OCI-LY1 (cell line): ENCODE measurements at regions not wholly inside any gene's neighbourhood (a gene's known extent, or its start where the extent isn't known, plus 50 kb on each side); places are given as distances from the start of the nearest gene placed in this dataset.
"Not testable (repeated sequence)": the region's sequence is repeated elsewhere in the genome, so short reads cannot be mapped to it uniquely, and the experiment has no call there.

Source experiments
- H2AFZ ChIP-seq: fragments of 200-600 bp; sonication (generic), shearing (Covaris generic); 2 replicates; pipeline ENCODE4 v1.6.0; 2014; ENCODE audit warnings: antibody characterized with exemption, mild to moderate bottlenecking, low read length
- H3F3A ChIP-seq: fragments of 200-600 bp; sonication (generic), shearing (Covaris generic); 2 replicates; pipeline ENCODE4 v1.6.0; 2014; ENCODE audit warnings: mild to moderate bottlenecking, antibody characterized with exemption, low read length, moderate library complexity; ENCODE audit not compliant: insufficient read depth
- H3K27ac ChIP-seq: fragments of 200-600 bp; sonication (generic); 2 replicates; pipeline ENCODE4 v1.5.1; 2014; ENCODE audit warnings: low read length, mixed run types, mild to moderate bottlenecking, low read depth; ENCODE audit not compliant: poor library complexity, severe bottlenecking
- H3K27me3 ChIP-seq: fragments of 200-600 bp; sonication (generic); 2 replicates; pipeline ENCODE4 v1.6.0; 2014; ENCODE audit warnings: antibody characterized with exemption, mild to moderate bottlenecking, low read length, moderate library complexity; ENCODE audit not compliant: insufficient read depth
- H3K36me3 ChIP-seq: fragments of 200-600 bp; sonication (generic); 2 replicates; pipeline ENCODE4 v1.6.1; 2014; ENCODE audit warnings: mild to moderate bottlenecking, antibody characterized with exemption, low read length, moderate library complexity, mixed read lengths; ENCODE audit not compliant: insufficient read depth
- H3K4me1 ChIP-seq: fragments of 200-600 bp; sonication (generic); 2 replicates; pipeline ENCODE4 v1.5.1; 2014; ENCODE audit warnings: mild to moderate bottlenecking, low read length, moderate library complexity; ENCODE audit not compliant: insufficient read depth, severe bottlenecking
- H3K4me2 ChIP-seq: fragments of 200-600 bp; sonication (generic), shearing (Covaris generic); 2 replicates; pipeline ENCODE4 v1.6.1; 2014; ENCODE audit warnings: low read length
- H3K4me3 ChIP-seq: fragments of 200-600 bp; sonication (generic); 2 replicates; pipeline ENCODE4 v1.5.1; 2014; ENCODE audit warnings: low read length, low read depth, mild to moderate bottlenecking, mixed read lengths; ENCODE audit not compliant: poor library complexity, severe bottlenecking
- H3K79me2 ChIP-seq: fragments of 200-600 bp; shearing (Covaris generic); 2 replicates; pipeline ENCODE4 v1.6.1; 2016; ENCODE audit warnings: mixed run types, low read length, mixed read lengths; ENCODE audit not compliant: insufficient read depth
- H3K9ac ChIP-seq: fragments of 200-600 bp; sonication (generic), shearing (Covaris generic); 2 replicates; pipeline ENCODE4 v1.6.1; 2014; ENCODE audit warnings: mild to moderate bottlenecking, low read length, mixed read lengths
- H3K9me2 ChIP-seq: fragments of 200-600 bp; sonication (generic), shearing (Covaris generic); 2 replicates; pipeline ENCODE4 v1.6.1; 2014; ENCODE audit warnings: low read depth, mild to moderate bottlenecking, low read length, mixed read lengths
- H3K9me3 ChIP-seq: fragments of 200-600 bp; shearing (Covaris generic); 2 replicates; pipeline ENCODE4 v1.6.1; 2014; ENCODE audit warnings: low read length, mixed read lengths
- H4K20me1 ChIP-seq: fragments of 200-600 bp; sonication (generic), shearing (Covaris generic); 2 replicates; pipeline ENCODE4 v1.6.0; 2016; ENCODE audit warnings: mild to moderate bottlenecking, low read length; ENCODE audit not compliant: insufficient read depth
- CTCF ChIP-seq: fragments of 200-600 bp; sonication (generic), shearing (Covaris generic); IDR thresholded peaks from 2 replicates; pipeline ENCODE4 v1.5.1; 2017; ENCODE audit warnings: mild to moderate bottlenecking, antibody characterized with exemption, low read length, moderate library complexity, mixed read lengths
- EZH2 ChIP-seq: fragments of 200-600 bp; sonication (generic), shearing (Covaris generic); IDR thresholded peaks from 2 replicates; pipeline ENCODE4 v1.8.0; 2017; ENCODE audit warnings: borderline replicate concordance, mixed run types, mild to moderate bottlenecking, antibody characterized with exemption, low read length, moderate library complexity, mixed read lengths

DNA sequence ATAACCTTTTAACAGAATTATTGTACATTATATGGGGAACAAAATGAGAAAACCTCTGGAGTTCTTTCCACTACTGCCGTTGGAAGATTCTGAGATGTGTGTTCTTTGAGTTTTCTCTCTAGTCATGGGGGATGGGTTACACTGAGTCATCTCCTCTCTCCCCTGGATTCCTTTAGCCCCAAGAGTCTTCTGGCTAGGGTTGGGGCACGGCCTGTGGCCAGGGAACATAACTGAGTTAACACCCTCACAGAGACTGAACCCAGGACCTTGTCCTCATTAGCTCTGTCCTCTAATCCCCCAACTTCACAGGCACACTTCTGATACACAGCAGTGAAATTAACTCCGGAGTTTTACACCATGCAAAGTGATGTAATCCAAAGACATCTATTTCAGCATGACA, 142.3 kb upstream of the F9 start:
- Histone ChIP-seq H3K36me3 (no peaks in the 10 kb centered on the region), H3K4me3 (no peak overlapping the region), H3K4me2 (no peak overlapping the region), H3K9ac (no peak overlapping the region), H3F3A (no peaks in the 10 kb centered on the region), H3K27ac (no peak overlapping the region), H3K27me3 (no peaks in the 10 kb centered on the region), H3K9me2 (no peaks in the 10 kb centered on the region), H3K4me1 (no peaks in the 10 kb centered on the region), H3K79me2 (no peaks in the 10 kb centered on the region), H4K20me1 (no peaks in the 10 kb centered on the region), H2AFZ (no peak overlapping the region), H3K9me3 (no peaks in the 10 kb centered on the region)
- no peak for TF ChIP-seq CTCF
- no peak for TF ChIP-seq EZH2

- Histone ChIP-seq H4K20me1 (no peaks in the 10 kb centered on the region), H3K4me1 (no peaks in the 10 kb centered on the region), H3K27me3 (no peaks in the 10 kb centered on the region), H3K4me2 (no peak overlapping the region), H2AFZ (no peak overlapping the region), H3K4me3 (no peak overlapping the region), H3K9me3 (no peaks in the 10 kb centered on the region), H3K9ac (no peak overlapping the region), H3F3A (no peaks in the 10 kb centered on the region), H3K36me3 (no peaks in the 10 kb centered on the region), H3K9me2 (no peaks in the 10 kb centered on the region), H3K27ac (no peak overlapping the region), H3K79me2 (no peaks in the 10 kb centered on the region)
- no peak for TF ChIP-seq EZH2
- no peak for TF ChIP-seq CTCF
These were observed 148.0 kb upstream of the F9 start for GRCh38 chrX:139382529-139382928.

GRCh38 chrX:139376547-139376946, 154.0 kb upstream of the F9 start:
- H3F3A ChIP-seq, H3K9me3 ChIP-seq, H3K4me1 ChIP-seq, H4K20me1 ChIP-seq, H3K36me3 ChIP-seq, H2AFZ ChIP-seq, H3K4me3 ChIP-seq, H3K27ac ChIP-seq, H3K27me3 ChIP-seq, H3K79me2 ChIP-seq, H3K9ac ChIP-seq, H3K9me2 ChIP-seq, H3K4me2 ChIP-seq: not testable (repeated sequence)

DNA sequence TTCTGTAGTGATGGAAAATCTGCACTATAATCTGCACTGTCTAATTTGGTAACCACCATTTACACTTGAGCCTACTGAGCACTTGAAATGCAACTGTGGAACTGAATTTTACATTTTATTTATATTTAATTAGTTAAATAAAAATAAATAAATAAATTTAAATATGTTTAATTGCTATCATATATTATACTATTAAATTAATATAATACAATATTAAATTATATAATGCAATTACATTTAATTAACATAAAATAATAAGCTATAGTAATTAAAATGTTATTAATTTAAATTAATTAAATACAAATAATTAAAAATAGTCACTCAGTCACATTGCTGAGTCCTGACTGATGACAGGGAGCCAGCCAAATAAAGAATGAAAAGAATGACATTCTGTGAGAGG, 170.2 kb upstream of the F9 start:
- Histone ChIP-seq H3K9me2 (no peaks in the 10 kb centered on the region), H3K27me3 (no peaks in the 10 kb centered on the region), H3K4me2 (no peak overlapping the region), H3K27ac (no peak overlapping the region), H3F3A (no peaks in the 10 kb centered on the region), H3K79me2 (no peaks in the 10 kb centered on the region), H3K4me1 (no peaks in the 10 kb centered on the region), H3K4me3 (no peak overlapping the region), H4K20me1 (no peaks in the 10 kb centered on the region), H2AFZ (no peak overlapping the region), H3K9me3 (no peaks in the 10 kb centered on the region), H3K36me3 (no peaks in the 10 kb centered on the region), H3K9ac (no peak overlapping the region)
- TF ChIP-seq EZH2 (no peak), CTCF (no peak)

DNA sequence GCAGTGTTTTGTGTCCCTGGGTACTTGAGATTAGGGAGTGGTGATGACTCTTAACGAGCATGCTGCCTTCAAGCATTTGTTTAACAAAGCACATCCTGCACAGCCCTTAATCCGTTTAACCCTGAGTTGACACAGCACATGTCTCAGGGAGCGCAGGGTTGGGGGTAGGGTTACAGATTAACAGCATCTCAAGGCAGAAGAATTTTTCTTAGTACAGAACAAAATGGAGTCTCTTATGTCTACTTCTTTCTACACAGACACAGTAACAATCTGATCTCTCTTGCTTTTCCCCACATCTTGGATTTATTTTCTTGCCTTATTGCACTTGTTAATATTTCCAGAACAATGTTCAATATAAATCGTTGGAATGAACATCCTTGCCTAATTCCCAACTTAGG, 187.9 kb upstream of the F9 start:
- not testable (repeated sequence) for H3K9me2 ChIP-seq, H3K79me2 ChIP-seq, H3K9me3 ChIP-seq, H3K27ac ChIP-seq, H3F3A ChIP-seq, H4K20me1 ChIP-seq, H3K4me1 ChIP-seq, H3K9ac ChIP-seq, H3K4me3 ChIP-seq, H3K27me3 ChIP-seq, H2AFZ ChIP-seq, H3K36me3 ChIP-seq, H3K4me2 ChIP-seq
